ENCODE measurements at regions not wholly inside any gene's neighbourhood (a gene's known extent, or its start where the extent isn't known, plus 50 kb on each side); places are given as distances from the start of the nearest gene placed in this dataset.

- no peak for TF ChIP-seq CTCF (IDR thresholded peaks at IDR 0.05; ENCODE audit: low read depth, low read length)
- no peak for DNase-seq (ENCODE audit: extremely low read depth, low read depth)
Observed at GRCh38 chr5:67681703-67682102, 485.1 kb upstream of the CD180 start.

- DNase-seq (ENCODE audit: extremely low read depth, low read depth), result peak; percentile 19
- no peak for TF ChIP-seq CTCF (IDR thresholded peaks at IDR 0.05; ENCODE audit: low read depth, low read length)
Observed at GRCh38 chr5:67680099-67680498, 483.5 kb upstream of the CD180 start.

- no peak for DNase-seq (ENCODE audit: extremely low read depth, low read depth)
- no peak for TF ChIP-seq CTCF (IDR thresholded peaks at IDR 0.05; ENCODE audit: low read depth, low read length)
Observed at GRCh38 chr5:67679184-67679841, 482.7 kb upstream of the CD180 start.

GRCh38 chr5:67678594-67678993, 482.0 kb upstream of the CD180 start:
- TF ChIP-seq CTCF (IDR thresholded peaks at IDR 0.05; ENCODE audit: low read depth, low read length), result no peak
- DNase-seq (ENCODE audit: extremely low read depth, low read depth), result no peak

GRCh38 chr5:67677422-67677970, 480.9 kb upstream of the CD180 start:
- no peak for TF ChIP-seq CTCF (IDR thresholded peaks at IDR 0.05; ENCODE audit: low read depth, low read length)
- DNase-seq (ENCODE audit: extremely low read depth, low read depth), result no peak

- no peak for TF ChIP-seq CTCF (IDR thresholded peaks at IDR 0.05; ENCODE audit: low read depth, low read length)
- DNase-seq (ENCODE audit: extremely low read depth, low read depth), result no peak
Observed at GRCh38 chr5:67676863-67677262, 480.3 kb upstream of the CD180 start.

GRCh38 chr5:67674159-67674655, 477.6 kb upstream of the CD180 start:
- DNase-seq (ENCODE audit: extremely low read depth, low read depth), result no peak
- no peak for TF ChIP-seq CTCF (IDR thresholded peaks at IDR 0.05; ENCODE audit: low read depth, low read length)

Data from AG09319 (cell line).